ENCODE measurements at regions not wholly inside any gene's neighbourhood (a gene's known extent, or its start where the extent isn't known, plus 50 kb on each side); places are given as distances from the start of the nearest gene placed in this dataset.
"Not testable (repeated sequence)": the region's sequence is repeated elsewhere in the genome, so short reads cannot be mapped to it uniquely, and the experiment has no call there.

DNA sequence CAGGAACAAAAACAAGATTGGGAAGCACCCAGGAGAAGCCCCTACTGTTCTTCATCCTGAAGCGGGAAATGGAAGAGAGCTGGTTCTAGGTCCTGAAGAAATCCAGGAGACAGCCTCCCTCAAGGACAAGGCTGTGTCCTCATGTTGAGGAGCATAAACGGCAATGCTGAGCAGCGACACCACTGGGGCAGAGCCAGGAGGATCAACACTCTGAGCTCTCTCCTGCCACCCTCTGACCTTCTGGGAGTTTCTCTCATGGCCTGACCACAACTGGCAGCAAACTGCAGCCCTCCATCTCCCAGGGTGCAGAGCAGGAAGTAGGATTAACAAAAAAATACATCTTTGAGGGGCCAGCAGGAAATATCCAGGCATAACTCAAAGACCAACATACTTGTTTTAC, 1292.2 kb upstream of the TMEM132C start:
- H3K27ac ChIP-seq (ENCODE audit: low read depth, low read length), result no peak overlapping the region
- H3K9me3 ChIP-seq (ENCODE audit: control insufficient read depth in 3 of 3, low read length in 3 of 3), result no peaks in the 10 kb centered on the region
- H3K36me3 ChIP-seq (ENCODE audit: control insufficient read depth in 3 of 3, insufficient read depth in 3 of 3, low read length in 3 of 3), result no peaks in the 10 kb centered on the region
- no peaks in the 10 kb centered on the region for H3K4me1 ChIP-seq (ENCODE audit: control insufficient read depth in 3 of 3, insufficient read depth in 3 of 3, low read length in 3 of 3)
- H3K4me3 ChIP-seq (ENCODE audit: low read length in 3 of 3), result no peak overlapping the region
- H3K9ac ChIP-seq (ENCODE audit: low read depth in 1 of 3, low read length in 3 of 3), result no peak overlapping the region
- H3K27me3 ChIP-seq (ENCODE audit: control insufficient read depth in 3 of 3, insufficient read depth in 3 of 3, low read length in 3 of 3), result no peaks in the 10 kb centered on the region

DNA sequence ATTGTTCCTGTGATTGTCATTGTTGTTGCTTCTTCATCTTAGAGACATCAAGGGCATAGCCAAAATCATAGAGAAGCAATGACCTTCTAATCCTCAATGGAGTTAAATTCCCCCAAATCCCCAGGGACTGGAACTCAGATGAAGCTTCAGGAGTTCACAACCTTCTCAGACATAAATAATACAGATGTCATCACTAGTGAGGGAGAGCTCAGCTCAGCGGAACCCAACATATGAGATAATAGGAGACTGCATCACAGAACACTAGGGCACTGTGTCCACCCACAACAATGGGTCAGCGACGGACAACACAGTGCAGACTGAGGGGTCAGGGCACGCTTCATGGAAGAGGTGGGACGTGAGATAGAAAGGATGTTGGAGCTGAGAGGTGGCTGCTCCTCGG, 1290.4 kb upstream of the TMEM132C start:
- no peaks in the 10 kb centered on the region for H3K4me1 ChIP-seq (ENCODE audit: control insufficient read depth in 3 of 3, insufficient read depth in 3 of 3, low read length in 3 of 3)
- H3K27me3 ChIP-seq (ENCODE audit: control insufficient read depth in 3 of 3, insufficient read depth in 3 of 3, low read length in 3 of 3), result no peaks in the 10 kb centered on the region
- no peaks in the 10 kb centered on the region for H3K9me3 ChIP-seq (ENCODE audit: control insufficient read depth in 3 of 3, low read length in 3 of 3)
- H3K36me3 ChIP-seq (ENCODE audit: control insufficient read depth in 3 of 3, insufficient read depth in 3 of 3, low read length in 3 of 3), result no peaks in the 10 kb centered on the region
- H3K4me3 ChIP-seq (ENCODE audit: low read length in 3 of 3), result no peak overlapping the region
- no peak overlapping the region for H3K9ac ChIP-seq (ENCODE audit: low read depth in 1 of 3, low read length in 3 of 3)
- no peak overlapping the region for H3K27ac ChIP-seq (ENCODE audit: low read depth, low read length)

DNA sequence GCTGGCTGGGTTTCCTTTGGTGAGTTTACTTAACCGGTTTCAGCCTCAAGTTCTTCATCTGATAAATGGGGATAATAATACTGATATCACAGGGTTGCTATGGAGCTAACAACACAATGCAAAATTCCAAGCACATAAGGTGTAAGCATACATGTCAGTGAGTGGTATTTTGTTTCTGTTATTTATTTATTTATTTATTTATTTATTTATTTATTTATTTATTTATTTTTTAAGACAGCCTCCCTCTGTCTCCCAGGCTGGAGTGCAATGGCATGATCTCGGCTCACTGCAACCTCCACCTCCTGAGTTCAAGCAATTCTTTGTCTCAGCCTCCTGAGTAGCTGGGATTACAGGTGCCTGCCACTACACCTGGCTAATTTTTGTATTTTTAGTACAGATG, 1287.4 kb upstream of the TMEM132C start:
- H3K27ac ChIP-seq (ENCODE audit: low read depth, low read length); H3K9me3 ChIP-seq (ENCODE audit: control insufficient read depth in 3 of 3, low read length in 3 of 3); H3K9ac ChIP-seq (ENCODE audit: low read depth in 1 of 3, low read length in 3 of 3); H3K27me3 ChIP-seq (ENCODE audit: control insufficient read depth in 3 of 3, insufficient read depth in 3 of 3, low read length in 3 of 3); H3K36me3 ChIP-seq (ENCODE audit: control insufficient read depth in 3 of 3, insufficient read depth in 3 of 3, low read length in 3 of 3); H3K4me1 ChIP-seq (ENCODE audit: control insufficient read depth in 3 of 3, insufficient read depth in 3 of 3, low read length in 3 of 3); H3K4me3 ChIP-seq (ENCODE audit: low read length in 3 of 3): not testable (repeated sequence)

DNA sequence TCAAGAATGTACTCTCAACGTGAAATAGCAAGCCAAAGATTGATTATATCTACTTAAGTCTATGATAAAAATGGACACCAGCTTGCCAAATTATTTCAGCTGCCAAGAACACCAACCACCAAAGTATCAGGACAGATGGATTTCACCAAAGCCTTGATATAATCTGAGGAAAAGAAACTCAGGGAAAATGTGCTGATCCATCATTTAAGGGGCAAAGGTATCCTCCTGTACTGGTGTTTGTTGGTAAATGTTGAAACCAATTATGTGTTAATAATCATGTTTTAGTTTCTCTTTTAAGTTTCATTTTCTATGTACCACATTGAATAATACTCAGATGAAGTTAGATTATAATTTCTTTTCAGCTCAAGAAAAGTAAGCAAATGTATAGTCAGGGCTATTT, 1284.3 kb upstream of the TMEM132C start:
- Histone ChIP-seq H3K27ac (ENCODE audit: low read depth, low read length) (no peak overlapping the region), H3K9ac (ENCODE audit: low read depth in 1 of 3, low read length in 3 of 3) (no peak overlapping the region), H3K36me3 (ENCODE audit: control insufficient read depth in 3 of 3, insufficient read depth in 3 of 3, low read length in 3 of 3) (no peaks in the 10 kb centered on the region), H3K4me3 (ENCODE audit: low read length in 3 of 3) (no peak overlapping the region), H3K4me1 (ENCODE audit: control insufficient read depth in 3 of 3, insufficient read depth in 3 of 3, low read length in 3 of 3) (no peaks in the 10 kb centered on the region), H3K27me3 (ENCODE audit: control insufficient read depth in 3 of 3, insufficient read depth in 3 of 3, low read length in 3 of 3) (no peaks in the 10 kb centered on the region), H3K9me3 (ENCODE audit: control insufficient read depth in 3 of 3, low read length in 3 of 3) (no peaks in the 10 kb centered on the region)

DNA sequence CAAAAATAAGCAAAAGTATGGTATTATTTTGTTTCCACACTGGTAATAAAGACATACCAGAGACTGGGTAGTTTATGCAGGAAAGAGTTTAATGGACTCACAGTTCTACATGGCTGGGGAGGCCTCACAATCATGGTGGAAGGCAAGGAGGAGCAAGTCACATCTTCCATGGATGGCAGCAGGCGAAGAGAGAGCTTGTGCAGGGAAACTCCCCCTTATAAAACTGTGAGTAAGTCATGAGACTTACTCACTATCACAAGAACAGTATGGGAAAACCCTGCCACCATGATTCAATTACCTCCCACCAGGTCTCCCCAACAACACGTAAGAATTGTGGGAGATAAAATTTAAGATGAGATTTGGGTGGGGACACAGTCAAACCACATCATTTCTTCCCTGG, 1283.2 kb upstream of the TMEM132C start:
- not testable (repeated sequence) for H3K9me3 ChIP-seq (ENCODE audit: control insufficient read depth in 3 of 3, low read length in 3 of 3)

DNA sequence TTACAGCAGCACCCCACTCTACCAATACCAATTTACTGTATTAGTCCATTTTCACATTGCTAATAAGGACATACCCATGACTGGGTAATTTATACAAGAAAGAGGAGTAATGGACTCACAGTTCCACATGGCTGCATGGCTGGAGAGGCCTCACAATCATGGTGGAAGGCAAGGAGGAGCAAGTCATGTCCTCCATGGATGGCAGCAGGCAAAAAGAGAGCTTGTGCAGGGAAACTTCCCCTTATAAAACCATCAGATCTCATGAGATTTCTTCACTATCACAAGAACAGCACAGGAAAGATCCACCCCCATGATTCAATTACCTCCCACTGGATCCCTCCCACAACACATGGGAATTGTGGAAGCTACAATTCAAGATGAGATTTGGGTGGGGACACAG, 1281.3 kb upstream of the TMEM132C start:
- not testable (repeated sequence) for H3K9me3 ChIP-seq (ENCODE audit: control insufficient read depth in 3 of 3, low read length in 3 of 3); H3K27me3 ChIP-seq (ENCODE audit: control insufficient read depth in 3 of 3, insufficient read depth in 3 of 3, low read length in 3 of 3); H3K4me1 ChIP-seq (ENCODE audit: control insufficient read depth in 3 of 3, insufficient read depth in 3 of 3, low read length in 3 of 3); H3K27ac ChIP-seq (ENCODE audit: low read depth, low read length); H3K4me3 ChIP-seq (ENCODE audit: low read length in 3 of 3); H3K36me3 ChIP-seq (ENCODE audit: control insufficient read depth in 3 of 3, insufficient read depth in 3 of 3, low read length in 3 of 3); H3K9ac ChIP-seq (ENCODE audit: low read depth in 1 of 3, low read length in 3 of 3)

More for the DNA sequence above, 1283.2 kb upstream of the TMEM132C start:
- not testable (repeated sequence) for H3K27ac ChIP-seq (ENCODE audit: low read depth, low read length); H3K27me3 ChIP-seq (ENCODE audit: control insufficient read depth in 3 of 3, insufficient read depth in 3 of 3, low read length in 3 of 3); H3K36me3 ChIP-seq (ENCODE audit: control insufficient read depth in 3 of 3, insufficient read depth in 3 of 3, low read length in 3 of 3); H3K4me1 ChIP-seq (ENCODE audit: control insufficient read depth in 3 of 3, insufficient read depth in 3 of 3, low read length in 3 of 3); H3K4me3 ChIP-seq (ENCODE audit: low read length in 3 of 3); H3K9ac ChIP-seq (ENCODE audit: low read depth in 1 of 3, low read length in 3 of 3)

DNA sequence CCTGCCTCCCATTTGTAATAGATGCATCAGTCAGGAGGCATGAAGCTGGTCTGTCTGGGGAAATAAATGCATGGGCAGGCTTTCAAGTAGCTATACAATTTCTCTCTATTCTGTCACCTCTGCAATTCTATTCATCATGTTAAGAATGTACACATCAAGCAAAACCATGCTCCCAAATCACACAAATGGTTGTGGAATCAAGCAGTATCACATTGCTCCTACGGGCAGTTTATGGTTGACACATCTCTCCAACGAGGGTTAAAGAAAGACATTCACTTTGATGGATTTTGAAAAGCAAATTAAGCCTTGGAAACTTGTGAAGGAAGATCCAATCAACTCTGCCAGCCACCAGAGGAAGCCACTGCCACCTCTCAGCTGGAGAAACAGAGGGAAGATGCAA, 1277.4 kb upstream of the TMEM132C start:
- Histone ChIP-seq H3K4me1 (ENCODE audit: control insufficient read depth in 3 of 3, insufficient read depth in 3 of 3, low read length in 3 of 3) (no peaks in the 10 kb centered on the region), H3K27me3 (ENCODE audit: control insufficient read depth in 3 of 3, insufficient read depth in 3 of 3, low read length in 3 of 3) (no peaks in the 10 kb centered on the region), H3K9me3 (ENCODE audit: control insufficient read depth in 3 of 3, low read length in 3 of 3) (no peaks in the 10 kb centered on the region), H3K36me3 (ENCODE audit: control insufficient read depth in 3 of 3, insufficient read depth in 3 of 3, low read length in 3 of 3) (no peaks in the 10 kb centered on the region), H3K27ac (ENCODE audit: low read depth, low read length) (no peak overlapping the region), H3K9ac (ENCODE audit: low read depth in 1 of 3, low read length in 3 of 3) (no peak overlapping the region), H3K4me3 (ENCODE audit: low read length in 3 of 3) (no peak overlapping the region)

DNA sequence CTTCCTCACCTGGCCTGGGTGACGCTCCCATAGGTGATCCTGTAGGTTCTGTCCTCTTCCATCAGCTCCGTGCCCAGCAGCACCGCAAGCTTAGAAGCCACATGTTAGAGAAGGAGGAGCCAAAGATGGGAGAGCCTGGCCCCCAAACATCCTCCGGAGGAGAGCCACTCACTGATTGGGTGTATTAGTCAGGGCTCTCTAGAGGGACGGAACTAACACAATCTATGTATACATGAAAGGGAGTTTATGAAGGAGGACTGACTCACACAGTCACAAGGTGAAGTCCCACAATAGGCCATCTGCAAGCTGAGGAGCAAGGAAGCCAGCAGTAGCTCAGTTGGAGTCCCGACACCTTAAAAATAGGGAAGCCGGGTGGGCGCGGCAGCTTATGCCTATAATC, 1273.1 kb upstream of the TMEM132C start:
- H3K36me3 ChIP-seq (ENCODE audit: control insufficient read depth in 3 of 3, insufficient read depth in 3 of 3, low read length in 3 of 3), result no peaks in the 10 kb centered on the region
- no peaks in the 10 kb centered on the region for H3K9me3 ChIP-seq (ENCODE audit: control insufficient read depth in 3 of 3, low read length in 3 of 3)
- no peak overlapping the region for H3K27ac ChIP-seq (ENCODE audit: low read depth, low read length)
- H3K4me1 ChIP-seq (ENCODE audit: control insufficient read depth in 3 of 3, insufficient read depth in 3 of 3, low read length in 3 of 3), result no peaks in the 10 kb centered on the region
- H3K4me3 ChIP-seq (ENCODE audit: low read length in 3 of 3), result no peak overlapping the region
- H3K27me3 ChIP-seq (ENCODE audit: control insufficient read depth in 3 of 3, insufficient read depth in 3 of 3, low read length in 3 of 3), result no peaks in the 10 kb centered on the region
- H3K9ac ChIP-seq (ENCODE audit: low read depth in 1 of 3, low read length in 3 of 3), result no peak overlapping the region

DNA sequence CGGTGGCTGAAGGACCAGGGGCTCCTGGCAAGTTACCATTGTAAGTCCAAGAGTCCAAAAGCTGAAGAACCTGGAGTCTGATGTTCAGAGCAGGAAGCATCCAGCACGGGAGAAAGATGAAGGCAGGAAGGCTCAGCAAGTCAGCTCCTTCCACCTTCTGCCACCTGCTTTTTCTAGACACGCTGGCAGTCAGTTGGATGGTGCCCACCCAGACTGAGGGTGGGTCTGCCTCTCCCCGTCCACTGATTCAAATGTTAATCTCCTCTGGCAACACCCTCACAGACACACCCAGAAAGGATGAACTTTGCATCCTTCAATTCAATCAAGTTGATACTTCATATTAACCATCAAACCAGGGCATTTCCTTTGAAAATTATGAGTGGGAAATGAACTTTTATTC, 1272.4 kb upstream of the TMEM132C start:
- no peaks in the 10 kb centered on the region for H3K4me1 ChIP-seq (ENCODE audit: control insufficient read depth in 3 of 3, insufficient read depth in 3 of 3, low read length in 3 of 3)
- H3K9ac ChIP-seq (ENCODE audit: low read depth in 1 of 3, low read length in 3 of 3), result no peak overlapping the region
- no peak overlapping the region for H3K4me3 ChIP-seq (ENCODE audit: low read length in 3 of 3)
- H3K27me3 ChIP-seq (ENCODE audit: control insufficient read depth in 3 of 3, insufficient read depth in 3 of 3, low read length in 3 of 3), result no peaks in the 10 kb centered on the region
- H3K36me3 ChIP-seq (ENCODE audit: control insufficient read depth in 3 of 3, insufficient read depth in 3 of 3, low read length in 3 of 3), result no peaks in the 10 kb centered on the region
- H3K27ac ChIP-seq (ENCODE audit: low read depth, low read length), result no peak overlapping the region
- H3K9me3 ChIP-seq (ENCODE audit: control insufficient read depth in 3 of 3, low read length in 3 of 3), result no peaks in the 10 kb centered on the region

DNA sequence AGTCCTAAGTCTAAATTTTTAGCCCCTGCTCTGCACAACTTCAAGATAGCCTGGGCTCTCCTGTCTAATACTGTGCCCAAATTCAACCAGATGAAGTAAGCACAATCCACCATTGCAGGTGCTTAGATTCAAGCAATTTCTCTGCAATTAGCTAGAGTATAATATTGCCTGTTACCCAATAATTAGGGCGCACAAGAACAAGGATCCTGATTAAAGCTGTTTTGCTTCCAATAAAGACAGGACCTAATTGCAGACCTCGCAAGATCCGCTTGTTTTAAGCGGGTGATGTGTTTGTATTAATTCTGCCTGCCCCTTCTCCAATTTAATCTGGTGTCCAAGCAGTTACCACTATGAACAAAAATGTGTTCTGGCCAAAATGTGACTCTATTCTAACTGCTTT, 1268.9 kb upstream of the TMEM132C start:
- H3K4me1 ChIP-seq (ENCODE audit: control insufficient read depth in 3 of 3, insufficient read depth in 3 of 3, low read length in 3 of 3), result no peaks in the 10 kb centered on the region
- H3K27me3 ChIP-seq (ENCODE audit: control insufficient read depth in 3 of 3, insufficient read depth in 3 of 3, low read length in 3 of 3), result no peaks in the 10 kb centered on the region
- no peak overlapping the region for H3K27ac ChIP-seq (ENCODE audit: low read depth, low read length)
- no peaks in the 10 kb centered on the region for H3K9me3 ChIP-seq (ENCODE audit: control insufficient read depth in 3 of 3, low read length in 3 of 3)
- no peaks in the 10 kb centered on the region for H3K36me3 ChIP-seq (ENCODE audit: control insufficient read depth in 3 of 3, insufficient read depth in 3 of 3, low read length in 3 of 3)
- H3K9ac ChIP-seq (ENCODE audit: low read depth in 1 of 3, low read length in 3 of 3), result no peak overlapping the region
- H3K4me3 ChIP-seq (ENCODE audit: low read length in 3 of 3), result no peak overlapping the region

DNA sequence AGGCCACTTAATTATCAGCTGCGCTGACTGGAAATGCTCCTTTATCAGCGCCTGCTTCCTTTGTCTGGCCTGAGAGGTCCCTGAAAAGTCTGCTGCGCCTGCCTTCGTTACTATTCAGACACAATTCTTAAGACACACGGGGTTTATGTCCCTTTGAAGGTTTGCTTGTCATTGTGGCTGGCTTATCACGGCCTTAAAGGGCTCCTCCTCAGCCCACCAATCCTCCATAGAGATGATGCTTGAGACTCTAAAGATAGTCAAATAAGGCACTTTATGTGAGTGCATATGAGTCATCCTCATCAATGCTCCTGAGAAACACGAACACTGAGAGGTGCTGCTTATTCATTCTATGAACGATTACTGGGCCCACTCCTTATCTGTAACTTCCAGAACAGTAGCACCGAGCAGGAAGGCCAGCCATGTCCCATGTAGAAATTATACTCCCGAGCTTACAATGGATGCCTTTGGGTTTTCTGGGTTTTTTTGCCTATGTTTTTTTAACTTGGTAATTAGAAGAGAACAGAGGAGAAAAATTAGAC, 1268.2 kb upstream of the TMEM132C start:
- H3K4me3 ChIP-seq (ENCODE audit: low read length in 3 of 3), result no peak overlapping the region
- H3K27ac ChIP-seq (ENCODE audit: low read depth, low read length), result no peak overlapping the region
- no peaks in the 10 kb centered on the region for H3K9me3 ChIP-seq (ENCODE audit: control insufficient read depth in 3 of 3, low read length in 3 of 3)
- no peak overlapping the region for H3K9ac ChIP-seq (ENCODE audit: low read depth in 1 of 3, low read length in 3 of 3)
- H3K36me3 ChIP-seq (ENCODE audit: control insufficient read depth in 3 of 3, insufficient read depth in 3 of 3, low read length in 3 of 3), result no peaks in the 10 kb centered on the region
- H3K27me3 ChIP-seq (ENCODE audit: control insufficient read depth in 3 of 3, insufficient read depth in 3 of 3, low read length in 3 of 3), result no peaks in the 10 kb centered on the region
- no peaks in the 10 kb centered on the region for H3K4me1 ChIP-seq (ENCODE audit: control insufficient read depth in 3 of 3, insufficient read depth in 3 of 3, low read length in 3 of 3)

All from skeletal muscle tissue (tissue), 3 donors.